ENCODE measurements at regions not wholly inside any gene's neighbourhood (a gene's known extent, or its start where the extent isn't known, plus 50 kb on each side); places are given as distances from the start of the nearest gene placed in this dataset.

DNA sequence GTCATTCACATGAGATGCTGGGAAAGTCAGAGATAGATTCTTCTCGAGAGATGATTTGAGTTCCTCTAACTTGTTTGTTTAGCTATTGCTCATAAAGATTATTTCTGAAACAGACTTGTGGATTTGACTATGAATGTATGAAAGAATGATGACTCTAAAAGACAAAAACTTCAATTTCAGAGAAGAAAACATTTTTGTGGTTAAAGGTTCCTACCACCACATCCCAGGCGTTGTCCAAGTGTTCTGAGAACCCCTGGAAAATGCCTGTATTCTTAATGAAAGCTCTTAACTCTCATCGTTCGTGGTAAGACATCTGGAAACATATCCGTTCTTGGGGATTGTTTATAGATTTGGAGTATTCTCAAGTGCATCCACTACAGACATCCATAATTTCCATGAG is 228.7 kb downstream of the BARHL2 start:
- no peak for DNase-seq

- DNase-seq: no peak
Measured at GRCh38 chr1:90486996-90487395, 230.1 kb downstream of the BARHL2 start.

GRCh38 chr1:90486134-90486824 is 230.8 kb downstream of the BARHL2 start:
- DNase-seq: no peak

- DNase-seq: no peak
Measured at GRCh38 chr1:90480271-90480835, 236.7 kb downstream of the BARHL2 start.

DNA sequence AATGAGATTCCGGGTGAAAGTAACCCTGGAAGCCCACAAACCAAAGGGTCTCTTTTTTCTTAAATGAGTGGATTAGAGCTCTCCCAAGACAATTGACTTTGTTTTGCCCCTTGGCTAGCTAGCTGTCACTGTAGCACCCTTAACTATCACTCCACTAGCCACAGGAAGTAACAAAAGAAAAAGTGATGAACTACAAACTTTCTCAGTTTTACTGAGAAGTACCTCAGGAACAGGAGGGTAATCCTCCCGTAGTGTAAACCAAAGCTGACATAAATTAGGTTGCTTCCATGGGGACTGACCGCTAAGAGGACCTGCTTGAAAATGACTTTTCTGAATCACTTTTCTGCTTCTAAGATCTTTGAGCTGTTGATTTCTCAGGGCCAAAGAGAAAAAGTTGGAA is 240.1 kb downstream of the BARHL2 start:
- no peak for DNase-seq

GRCh38 chr1:90476411-90476810 is 240.7 kb downstream of the BARHL2 start:
- DNase-seq: no peak

DNA sequence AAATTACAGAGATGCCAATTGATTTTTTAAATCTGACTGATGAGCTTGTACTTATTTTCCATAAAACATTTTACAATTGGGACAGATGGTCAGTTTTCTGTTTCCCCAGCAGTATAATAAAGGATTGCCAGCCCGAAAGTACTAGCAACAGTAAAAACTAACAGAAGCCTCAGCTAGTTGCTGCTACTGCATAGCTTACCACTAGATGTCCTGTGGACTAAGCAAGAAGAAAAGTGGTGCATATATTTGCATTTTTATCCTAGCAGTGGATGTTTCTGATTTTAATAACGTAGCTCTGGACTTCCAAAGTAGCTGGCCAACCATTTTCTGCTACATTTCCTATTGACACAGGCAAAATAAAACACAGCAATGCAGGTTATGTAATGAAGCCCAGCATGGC is 241.5 kb downstream of the BARHL2 start:
- no peak for DNase-seq

GRCh38 chr1:90474731-90475130 is 242.4 kb downstream of the BARHL2 start:
- DNase-seq: no peak

DNA sequence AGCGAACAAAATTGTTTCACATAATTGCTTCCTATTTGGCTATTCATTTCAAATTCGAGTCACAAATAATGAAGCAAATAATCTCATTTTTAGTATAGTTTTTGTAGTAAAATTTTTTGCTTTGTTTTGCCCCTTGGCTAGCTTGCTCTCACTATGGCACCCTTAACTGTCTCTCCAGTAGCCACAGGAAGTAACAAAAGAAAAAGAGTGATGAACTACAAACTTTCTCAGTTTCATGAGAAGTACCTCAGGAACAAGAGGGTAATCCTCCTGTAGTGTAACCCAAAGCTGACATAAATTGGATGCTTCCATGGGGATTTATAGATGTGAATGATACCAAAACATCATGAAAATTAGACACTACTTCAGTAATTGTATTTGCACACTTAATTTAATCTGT is 242.9 kb downstream of the BARHL2 start:
- DNase-seq: no peak

DNA sequence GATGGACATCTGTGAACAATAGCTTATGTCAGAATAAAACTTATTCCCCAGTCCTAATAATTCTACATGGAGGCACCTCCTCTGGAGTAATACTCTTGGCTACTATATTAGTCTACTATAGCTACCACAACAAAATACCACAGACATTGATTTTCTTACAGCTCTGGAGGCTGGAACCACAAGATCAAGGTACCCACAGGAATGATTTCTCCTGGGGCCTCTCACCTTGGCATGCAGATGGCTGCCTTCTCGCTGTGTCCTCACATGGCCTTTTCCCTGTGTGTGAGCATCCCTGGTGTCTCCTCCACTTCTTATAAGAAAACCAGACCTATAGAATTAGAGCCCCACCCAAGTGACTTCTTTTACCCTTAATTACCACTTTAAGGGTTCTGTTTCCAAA is 244.3 kb downstream of the BARHL2 start:
- DNase-seq: no peak

- DNase-seq: no peak
Measured at GRCh38 chr1:90459570-90459969, 257.5 kb downstream of the BARHL2 start.

DNA sequence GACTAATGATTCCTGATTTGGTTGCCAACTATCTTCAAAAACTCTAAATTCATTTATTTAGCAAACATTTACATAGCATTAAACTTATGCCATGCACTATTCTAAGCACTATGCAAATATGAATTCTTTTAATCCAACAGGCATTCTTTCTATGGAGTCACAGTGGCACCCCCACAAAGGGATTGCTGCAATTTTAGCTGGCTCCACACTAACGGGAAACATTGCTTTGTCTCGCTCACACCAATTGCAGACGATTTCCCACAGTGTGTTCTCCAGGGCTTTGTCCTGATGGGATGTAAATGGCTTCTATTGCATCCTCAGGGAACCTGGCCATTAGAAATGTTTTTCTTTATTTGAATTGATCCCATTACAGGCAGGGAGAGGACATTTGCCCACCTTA is 259.1 kb downstream of the BARHL2 start:
- DNase-seq: no peak

- DNase-seq: no peak
Measured at GRCh38 chr1:90452491-90452890, 264.6 kb downstream of the BARHL2 start.

- no peak for DNase-seq
Measured at GRCh38 chr1:90443354-90443753, 273.7 kb downstream of the BARHL2 start.

GRCh38 chr1:90435351-90435750 is 281.8 kb downstream of the BARHL2 start:
- no peak for DNase-seq

DNA sequence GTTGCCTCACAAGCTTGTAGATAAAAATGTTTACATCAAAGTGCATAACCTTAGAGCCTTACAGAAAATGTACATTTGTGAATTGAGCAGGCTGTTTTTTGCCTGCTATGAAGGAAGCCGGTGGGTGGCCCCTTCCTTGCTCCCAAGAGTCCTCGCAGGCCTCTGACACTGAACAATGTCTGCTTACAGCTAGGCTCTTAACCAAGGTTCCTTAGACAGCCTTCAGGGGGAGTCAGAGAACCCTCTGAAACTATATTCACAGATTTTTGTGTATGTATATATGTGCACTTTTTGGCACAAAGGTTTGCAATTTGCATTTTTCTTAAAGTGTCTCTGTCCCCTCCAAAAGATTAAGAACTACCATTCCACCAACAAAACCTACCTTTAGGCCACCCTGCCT is 282.6 kb downstream of the BARHL2 start:
- DNase-seq: no peak

GRCh38 chr1:90417126-90417525 is 300.0 kb downstream of the BARHL2 start:
- no peak for DNase-seq

DNA sequence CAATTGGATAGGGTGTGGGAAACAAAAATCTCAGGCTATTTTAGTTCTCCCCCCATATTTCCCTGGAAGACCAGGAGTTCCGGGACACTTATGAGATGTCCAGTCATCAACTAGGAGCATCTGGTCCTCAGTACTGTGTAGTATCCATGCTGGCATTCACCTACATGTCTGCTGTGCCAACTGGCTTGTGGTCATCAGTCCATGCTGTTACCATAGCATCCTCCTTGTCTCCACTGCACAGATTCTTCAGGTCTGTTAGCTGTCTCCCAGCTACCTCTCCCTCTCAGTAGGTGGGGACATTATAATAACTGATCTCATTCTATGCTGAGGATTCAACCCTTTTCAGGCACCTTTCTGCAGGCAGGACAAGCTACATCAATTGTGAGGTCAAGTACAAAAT is 302.9 kb downstream of the BARHL2 start:
- DNase-seq: no peak

GRCh38 chr1:90413519-90413918 is 303.6 kb downstream of the BARHL2 start:
- DNase-seq: no peak

DNA sequence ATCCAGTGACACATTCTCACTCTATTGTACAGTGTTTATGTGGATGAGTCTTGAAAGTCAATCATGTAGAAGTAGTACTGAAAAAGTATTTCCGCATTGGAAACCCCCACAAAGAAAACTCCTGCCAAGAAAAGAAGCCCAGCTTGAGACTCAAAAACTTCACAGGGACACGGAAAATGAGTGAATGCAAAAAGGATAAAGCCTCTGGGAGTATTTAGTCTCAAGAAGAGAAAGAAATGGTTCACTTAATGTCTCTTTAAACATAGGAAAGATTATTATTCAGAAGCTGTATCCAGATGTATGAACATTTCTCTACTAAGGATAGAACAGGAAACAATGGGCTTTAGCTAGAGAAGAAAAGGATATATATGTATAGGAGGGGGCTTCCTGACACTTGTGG is 304.5 kb downstream of the BARHL2 start:
- DNase-seq: no peak

GRCh38 chr1:90411185-90411584 is 305.9 kb downstream of the BARHL2 start:
- no peak for DNase-seq

- no peak for DNase-seq
Measured at GRCh38 chr1:90407737-90408136, 309.4 kb downstream of the BARHL2 start.

DNA sequence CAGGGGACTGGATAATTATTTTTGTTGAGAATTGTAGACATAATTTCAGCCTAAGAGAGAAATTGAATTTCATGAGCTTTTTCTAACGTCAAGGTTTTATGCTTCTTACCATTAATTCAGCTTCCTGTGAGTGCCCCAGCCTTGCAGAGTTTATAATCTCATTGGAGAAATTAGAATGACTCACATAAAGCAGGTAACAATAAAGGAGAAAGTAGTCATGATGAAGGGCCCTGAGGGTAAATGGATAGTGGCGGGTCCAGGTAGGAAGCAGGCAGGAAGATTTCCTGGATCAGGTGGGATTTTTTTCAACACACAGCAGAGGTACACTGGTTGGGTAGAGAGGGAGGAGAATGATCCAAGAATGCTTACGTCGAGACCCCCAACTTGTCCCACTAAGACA is 311.4 kb downstream of the BARHL2 start:
- DNase-seq: no peak

GRCh38 chr1:90402893-90403849 is 313.9 kb downstream of the BARHL2 start:
- no peak for DNase-seq

Measured in activated CD4-positive, alpha-beta T cell treated with anti-CD3 and anti-CD28 coated beads, Interleukin-2, amount 50 U/mL, for 16 hours (primary cell).